Activated T-cell treated with anti-CD3 and anti-CD28 coated beads for 4 hours (primary cell): ENCODE measurements at regions not wholly inside any gene's neighbourhood (a gene's known extent, or its start where the extent isn't known, plus 50 kb on each side); places are given as distances from the start of the nearest gene placed in this dataset.

ENCODE experiments used
- DNase-seq: peaks from one replicate; pipeline ENCODE4 v3.0.0-alpha.2; 2020

- DNase-seq, result no peak
Measured at GRCh38 chr1:56180520-56181190, 398.7 kb downstream of the PLPP3 start.

DNA sequence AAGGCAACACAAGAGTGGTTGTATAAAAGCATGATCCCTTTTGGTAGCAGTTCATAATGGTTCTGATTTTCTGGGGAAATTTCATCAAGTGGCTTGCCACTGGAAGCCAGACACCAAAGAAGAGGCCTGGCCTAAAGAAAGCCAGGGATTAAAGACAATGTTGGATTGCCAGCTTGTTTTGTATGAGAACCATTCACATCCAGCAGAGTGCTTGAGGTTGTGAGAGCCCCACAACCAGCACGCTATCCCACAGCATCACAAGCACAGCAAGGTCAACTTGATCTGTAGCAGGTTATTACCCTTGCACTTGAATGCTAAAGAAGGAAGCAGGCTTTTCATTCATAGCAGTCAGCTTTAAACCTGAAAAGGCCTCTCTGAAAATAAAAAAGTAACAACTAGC is 399.8 kb downstream of the PLPP3 start:
- no peak for DNase-seq

- DNase-seq, result no peak
Measured at GRCh38 chr1:56175211-56175610, 404.2 kb downstream of the PLPP3 start.

GRCh38 chr1:56174176-56174885 is 405.0 kb downstream of the PLPP3 start:
- no peak for DNase-seq

DNA sequence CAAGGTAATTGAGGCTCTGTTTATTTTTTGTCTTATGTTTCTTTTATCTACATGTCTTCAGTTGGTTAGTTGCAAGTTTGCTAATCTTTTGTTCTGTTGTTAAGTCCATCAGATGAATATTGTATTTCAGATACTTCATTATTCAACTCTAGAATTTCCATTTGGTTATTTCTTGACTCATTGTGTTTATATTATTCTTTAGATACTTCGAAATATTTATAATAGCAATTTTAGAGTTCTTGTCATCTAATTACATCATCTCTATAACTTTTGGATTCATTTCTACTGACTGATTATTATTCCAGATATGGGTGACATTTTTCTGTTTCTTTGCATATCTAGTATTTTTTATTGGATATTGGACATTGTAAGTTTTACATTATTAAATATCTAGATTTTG is 405.6 kb downstream of the PLPP3 start:
- DNase-seq, result no peak

GRCh38 chr1:56171670-56172069 is 407.7 kb downstream of the PLPP3 start:
- DNase-seq, result no peak

DNA sequence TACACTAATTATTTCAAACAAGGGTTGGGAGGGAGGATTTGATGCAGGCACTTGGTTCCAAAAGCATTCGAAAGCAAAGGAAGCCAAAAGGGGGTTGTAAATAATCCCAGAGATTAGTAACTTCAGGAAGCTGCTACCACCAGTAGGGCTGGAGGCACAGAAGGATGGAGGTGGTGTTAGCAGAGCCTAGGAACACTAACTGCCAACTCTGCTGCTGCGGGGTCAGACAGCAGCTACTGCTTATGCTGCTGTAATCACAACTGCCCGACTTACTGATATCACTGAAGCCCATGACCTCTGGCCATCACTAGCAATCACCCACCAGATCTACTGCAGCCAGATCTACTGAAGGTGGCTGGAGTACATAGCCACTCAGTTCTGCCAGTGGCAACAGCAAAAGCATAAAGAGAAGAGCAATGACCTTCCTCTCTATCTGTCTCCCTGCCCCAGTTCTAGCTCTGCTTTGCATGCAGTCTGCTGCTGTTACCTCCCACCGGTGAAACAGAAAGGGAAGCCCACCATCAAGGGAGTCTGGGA is 408.5 kb downstream of the PLPP3 start:
- no peak for DNase-seq

DNA sequence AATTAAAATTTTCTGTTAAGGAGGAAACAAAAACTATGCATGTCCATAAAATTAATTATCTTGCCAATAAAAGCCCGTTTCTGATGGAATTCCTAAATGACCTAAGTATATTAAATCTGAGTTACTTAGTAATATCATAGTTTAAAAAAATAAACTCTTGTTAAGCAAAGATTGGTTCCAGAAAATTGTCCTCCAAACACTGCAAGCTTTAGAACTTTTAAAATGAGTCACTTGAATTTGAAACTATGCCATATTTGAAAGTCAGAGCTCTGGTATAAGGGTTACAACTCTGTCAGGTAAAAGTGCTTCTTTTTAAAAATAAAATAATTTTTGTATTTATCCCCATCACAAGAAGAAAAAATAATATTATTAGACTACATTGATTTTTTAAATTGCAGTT is 409.5 kb downstream of the PLPP3 start:
- DNase-seq, result no peak

DNA sequence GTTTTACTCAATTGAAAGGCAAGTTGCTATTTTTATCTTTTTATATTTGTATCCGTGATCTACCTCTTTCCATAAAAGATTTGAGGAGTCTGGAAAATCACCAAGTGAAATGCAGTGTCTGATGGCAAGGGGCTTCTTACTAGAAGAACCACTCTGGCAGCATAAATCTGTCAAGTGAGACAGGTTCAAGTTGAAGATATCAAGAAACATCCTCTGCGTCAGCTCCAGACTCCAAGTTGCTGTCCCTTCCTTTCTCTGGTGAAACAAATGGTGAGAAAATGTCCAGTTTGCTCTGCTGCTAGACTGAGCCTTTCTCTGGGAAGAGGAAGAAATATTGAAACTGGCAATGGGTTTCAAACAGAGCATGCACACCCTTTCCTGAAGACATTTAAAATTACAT is 411.2 kb downstream of the PLPP3 start:
- no peak for DNase-seq

GRCh38 chr1:56167596-56167995 is 411.8 kb downstream of the PLPP3 start:
- DNase-seq, result no peak

DNA sequence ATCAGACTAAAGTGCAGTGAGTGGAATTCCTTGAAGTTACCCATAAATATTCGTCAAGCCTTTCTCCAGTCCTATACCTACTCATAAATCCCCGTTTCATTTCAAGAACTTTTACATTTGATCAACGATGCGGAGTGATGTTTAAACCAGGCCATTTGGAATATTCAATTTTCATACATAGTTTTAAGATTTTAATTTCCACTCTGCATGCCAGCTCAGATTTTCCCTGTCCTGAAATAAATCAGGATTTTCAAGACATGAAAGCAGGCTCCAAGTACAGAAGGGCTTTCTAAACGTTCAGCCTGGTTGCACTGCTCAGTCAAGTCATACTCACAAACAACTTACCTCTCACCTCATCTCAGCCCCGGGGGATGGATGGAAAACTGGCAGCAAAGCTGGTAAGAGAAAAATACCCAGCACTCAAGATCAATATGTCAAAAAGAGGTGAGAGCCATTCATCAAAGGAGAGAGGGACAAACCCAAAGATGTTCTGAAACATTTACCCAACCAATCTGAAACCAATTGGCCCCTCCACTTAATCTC is 418.5 kb downstream of the PLPP3 start:
- no peak for DNase-seq

DNA sequence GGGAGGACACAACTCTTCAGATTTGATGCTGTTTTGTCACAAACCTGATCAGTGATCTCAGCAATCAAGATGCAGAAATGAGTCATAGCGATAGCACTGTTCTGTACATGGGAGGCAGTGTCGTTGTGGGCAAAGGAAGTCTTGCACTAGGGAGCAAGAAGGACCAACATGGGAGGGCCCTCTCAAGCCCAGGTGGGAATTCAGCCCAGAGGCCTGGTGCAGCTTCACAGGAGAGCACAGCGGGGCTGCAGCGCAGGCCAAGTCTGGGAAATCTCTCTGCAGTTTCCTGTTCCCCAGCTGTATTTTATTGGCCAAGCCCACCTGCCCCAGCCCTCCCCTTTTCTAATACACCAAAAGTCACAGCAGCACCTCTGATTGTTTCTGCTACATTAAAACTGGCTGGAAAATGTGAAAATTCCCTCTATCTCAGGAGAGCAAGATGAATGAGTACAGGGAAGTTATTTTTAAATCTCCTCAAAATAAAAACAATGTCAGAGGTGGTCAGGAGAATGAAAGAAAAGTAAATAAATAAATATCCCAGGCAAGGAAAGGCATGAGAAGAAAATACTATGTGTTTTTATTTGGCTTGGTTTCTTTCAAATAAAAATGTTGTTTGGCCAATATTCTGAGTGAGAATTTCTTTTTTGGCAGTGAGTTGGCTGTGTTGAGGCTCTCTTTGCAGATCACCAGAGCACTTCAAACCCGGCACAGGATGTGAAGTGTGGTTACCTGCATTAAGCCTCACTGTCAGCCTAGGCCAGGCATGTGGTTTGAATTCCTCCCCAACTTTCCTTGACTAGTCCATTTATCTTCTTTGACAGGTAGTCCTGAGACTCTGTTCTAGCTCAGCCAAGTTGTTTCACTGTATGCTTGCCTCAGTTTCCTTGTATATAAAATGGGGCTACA is 422.1 kb downstream of the PLPP3 start:
- DNase-seq, result no peak

DNA sequence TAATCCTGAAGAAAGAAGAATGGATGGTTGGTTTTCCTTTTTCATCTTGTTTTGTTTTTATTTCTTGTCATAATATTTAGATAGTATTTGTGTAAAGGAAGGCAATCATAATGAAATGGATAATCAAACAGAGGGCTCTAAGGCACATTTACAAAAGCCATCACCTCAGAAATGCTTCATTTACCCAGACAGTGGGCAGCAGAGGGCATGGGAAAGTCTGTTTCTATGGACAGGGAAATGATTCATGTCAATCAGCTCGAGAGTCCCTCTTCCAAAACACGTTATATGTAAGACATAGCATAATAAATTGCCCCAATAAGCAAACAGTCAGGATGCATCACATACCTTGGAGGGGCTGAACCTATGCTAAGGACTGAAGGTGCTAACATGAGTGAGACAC is 426.1 kb downstream of the PLPP3 start:
- DNase-seq, result no peak

- DNase-seq, result no peak
Measured at GRCh38 chr1:56152635-56153034, 426.7 kb downstream of the PLPP3 start.

GRCh38 chr1:56151402-56151801 is 428.0 kb downstream of the PLPP3 start:
- DNase-seq, result no peak

GRCh38 chr1:56150441-56151215 is 428.7 kb downstream of the PLPP3 start:
- DNase-seq, result no peak

DNA sequence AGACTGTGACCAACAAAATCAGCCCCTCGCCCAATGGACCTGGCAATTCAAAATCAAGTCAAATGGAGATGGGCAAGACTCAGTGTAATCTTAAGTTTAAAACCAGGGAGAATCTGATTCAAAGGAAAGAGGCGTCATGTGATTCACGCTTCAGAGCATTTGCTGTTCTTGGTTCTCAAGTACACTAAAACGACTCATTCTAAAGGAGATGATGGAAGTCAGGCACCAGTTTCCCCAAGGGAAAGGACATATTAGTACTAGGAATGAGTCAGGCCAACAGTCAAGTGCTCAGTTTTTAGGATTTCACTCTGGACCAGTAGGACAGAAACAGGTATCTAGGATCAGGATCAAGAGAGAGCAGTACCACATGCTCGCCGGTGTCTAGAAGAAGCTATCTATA is 429.6 kb downstream of the PLPP3 start:
- no peak for DNase-seq

DNA sequence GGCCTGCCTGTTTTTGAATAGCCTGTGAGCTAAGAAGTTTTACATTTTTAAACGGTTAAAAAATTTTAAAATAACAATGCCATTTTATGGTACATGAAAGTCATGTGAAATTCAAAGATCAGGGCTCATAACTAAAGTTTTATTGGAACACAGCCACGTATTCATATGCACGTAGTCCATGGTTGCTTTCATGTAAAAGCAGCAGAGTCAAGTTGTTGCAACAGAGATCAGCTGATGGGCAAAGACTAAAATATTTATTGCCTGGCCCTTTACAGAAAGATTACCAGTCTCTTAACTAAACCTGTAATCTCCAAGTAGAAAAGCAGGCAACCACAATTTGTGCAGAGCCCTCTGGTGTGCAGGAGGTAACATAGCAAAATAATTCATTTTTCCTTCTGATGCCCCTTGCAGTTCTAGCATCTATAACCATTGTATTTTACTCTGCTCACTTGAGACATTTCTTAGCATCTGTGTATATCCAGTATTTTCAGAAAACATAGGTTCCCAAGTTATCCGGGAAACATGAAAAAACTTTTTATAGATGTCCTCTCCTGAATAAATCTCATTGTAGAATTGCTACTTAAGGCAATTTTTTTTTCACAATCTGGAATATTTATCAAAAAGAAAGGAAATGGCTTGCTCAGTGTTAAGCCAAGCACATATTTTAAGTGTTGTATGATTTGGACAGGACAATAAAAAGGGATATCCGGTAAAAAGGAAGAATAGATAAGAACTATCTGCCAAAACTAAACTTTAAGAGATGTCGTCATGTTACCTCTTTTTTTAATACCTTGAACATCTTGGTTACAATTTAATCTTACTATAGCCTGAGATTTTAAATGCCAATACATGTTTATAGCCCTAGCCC is 430.8 kb downstream of the PLPP3 start:
- no peak for DNase-seq

GRCh38 chr1:56147459-56147858 is 431.9 kb downstream of the PLPP3 start:
- no peak for DNase-seq

GRCh38 chr1:56147034-56147433 is 432.3 kb downstream of the PLPP3 start:
- DNase-seq, result no peak

GRCh38 chr1:56146449-56146848 is 432.9 kb downstream of the PLPP3 start:
- no peak for DNase-seq
